GM03348 (cell line): ENCODE measurements at regions not wholly inside any gene's neighbourhood (a gene's known extent, or its start where the extent isn't known, plus 50 kb on each side); places are given as distances from the start of the nearest gene placed in this dataset.
"Not testable (repeated sequence)": the region's sequence is repeated elsewhere in the genome, so short reads cannot be mapped to it uniquely, and the experiment has no call there.

ENCODE experiments used
- DNase-seq: peaks from one replicate; pipeline ENCODE4 v3.0.0; 2012; ENCODE audit warnings: low spot score

DNA sequence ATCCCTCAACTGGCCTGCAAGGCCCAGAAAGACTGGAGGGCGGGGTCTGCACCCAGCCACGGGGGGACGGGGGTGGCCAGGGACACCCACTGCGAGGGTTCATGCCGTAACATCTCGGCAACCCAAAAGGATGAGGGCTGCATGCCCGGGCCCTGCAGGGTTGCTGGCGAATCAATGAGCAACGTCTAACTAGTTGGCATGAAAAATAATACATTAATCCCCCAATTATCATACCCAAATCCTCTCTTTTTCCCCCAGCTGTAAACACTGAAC, 232.2 kb downstream of the TUBA3C start:
- no peak for DNase-seq

GRCh38 chr13:18948664-18949488, 232.7 kb downstream of the TUBA3C start:
- no peak for DNase-seq

DNA sequence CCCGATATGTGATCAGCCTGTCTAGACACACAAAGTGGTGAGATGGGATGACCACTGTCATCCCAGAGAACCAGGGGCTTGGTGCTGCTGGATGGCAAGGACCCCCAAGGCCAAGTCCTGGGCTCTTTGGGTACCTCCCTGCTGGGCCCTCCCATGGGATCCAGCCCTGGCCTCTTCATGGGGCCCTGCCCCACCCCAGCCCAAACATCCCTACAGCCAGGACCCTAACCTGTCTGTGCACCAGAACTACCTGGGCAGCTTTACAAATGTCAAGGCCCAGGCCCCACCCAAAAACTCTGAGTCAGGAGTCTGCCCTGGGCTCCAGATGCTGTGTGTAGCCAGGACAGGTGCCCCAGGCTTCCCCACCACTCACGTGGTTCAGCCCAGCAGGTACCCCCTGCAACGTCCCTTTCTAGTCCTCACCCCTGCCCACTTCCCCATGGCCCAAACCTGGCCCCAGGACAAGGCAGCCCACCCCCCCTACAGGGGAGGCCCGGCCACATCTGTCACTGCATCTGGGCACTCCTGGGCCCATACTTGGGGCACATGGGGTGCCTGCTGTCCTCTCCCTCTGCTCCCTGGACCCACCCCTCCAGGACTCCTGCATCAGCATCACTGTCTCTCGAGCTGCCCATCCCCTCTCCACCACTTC, 233.5 kb downstream of the TUBA3C start:
- DNase-seq, result no peak

DNA sequence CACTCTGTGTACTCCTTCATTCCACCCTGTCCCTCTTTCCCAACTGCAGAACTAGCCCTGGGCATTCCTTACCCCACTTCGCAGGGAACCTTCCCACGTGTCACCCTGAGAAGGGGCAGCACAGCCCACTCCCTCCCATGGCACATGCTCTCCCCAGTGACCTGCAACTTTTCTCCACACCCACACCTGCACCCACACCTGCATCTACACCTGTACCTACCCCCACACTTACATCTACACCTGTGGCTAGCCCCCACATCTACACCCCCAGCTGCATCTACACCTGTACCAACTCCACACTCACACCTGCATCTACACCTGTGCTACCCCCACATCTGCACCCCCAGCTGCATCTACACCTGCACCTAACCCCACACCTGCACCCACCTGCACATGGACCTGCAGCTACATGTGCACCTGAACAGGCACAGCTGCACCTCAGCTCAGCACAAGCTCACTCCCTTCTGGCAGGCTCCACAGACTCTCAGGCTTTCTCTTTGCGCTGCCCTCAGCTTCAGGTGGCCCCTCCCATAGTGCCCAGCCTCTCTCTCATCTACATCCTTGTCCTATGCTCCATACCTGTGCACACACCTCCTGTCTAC, 234.1 kb downstream of the TUBA3C start:
- no peak for DNase-seq

- DNase-seq, result no peak
Observed at GRCh38 chr13:18946738-18947137, 234.9 kb downstream of the TUBA3C start.

DNA sequence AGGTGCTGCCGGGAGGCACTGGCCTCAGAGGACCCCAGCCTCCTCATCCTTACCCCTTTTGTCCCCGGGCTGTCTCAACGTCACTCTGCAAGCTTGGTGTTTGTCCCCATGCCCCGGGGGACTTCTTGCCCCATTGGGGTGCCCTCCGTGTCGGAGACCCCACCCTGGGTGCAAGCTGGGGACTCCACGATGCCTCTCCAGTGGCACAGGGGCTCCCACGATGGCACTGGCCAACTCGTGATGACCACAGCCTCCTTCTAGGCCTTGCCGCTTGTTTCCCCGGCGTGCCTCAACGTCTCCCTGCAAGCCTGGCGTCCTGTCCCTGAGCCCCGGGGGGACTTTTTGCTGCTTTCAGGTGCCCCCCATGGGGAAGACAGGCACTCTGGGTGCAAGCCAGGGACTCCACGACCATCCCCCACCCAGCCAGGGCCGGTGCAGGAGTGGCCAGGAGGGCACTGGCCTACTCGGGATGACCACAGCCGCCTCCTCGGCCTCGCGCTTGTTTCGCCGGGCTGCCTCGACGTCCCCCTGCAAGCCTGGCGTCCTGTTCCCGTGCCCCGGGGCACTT, 237.0 kb downstream of the TUBA3C start:
- DNase-seq, result no peak

- no peak for DNase-seq
Observed at GRCh38 chr13:18943721-18944391, 237.8 kb downstream of the TUBA3C start.

GRCh38 chr13:18943273-18943672, 238.4 kb downstream of the TUBA3C start:
- no peak for DNase-seq

DNA sequence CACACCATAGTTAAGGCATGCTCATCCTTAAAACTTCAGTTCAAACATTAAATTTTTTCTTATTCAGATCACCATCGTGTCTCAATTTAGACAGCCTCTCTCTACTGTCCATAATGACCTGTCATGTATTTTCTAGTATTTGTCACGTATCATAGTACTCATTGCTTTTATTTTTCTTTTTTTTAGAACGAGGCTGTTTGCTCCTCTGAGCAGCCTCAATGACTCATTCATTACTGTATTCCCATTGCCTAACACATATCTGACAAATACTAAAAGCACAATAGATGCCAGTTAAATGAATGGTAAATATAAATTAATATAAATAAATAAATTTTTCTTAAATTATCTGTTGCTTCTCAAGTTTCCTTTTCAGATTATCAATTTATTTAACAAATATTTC, 245.5 kb downstream of the TUBA3C start:
- no peak for DNase-seq

GRCh38 chr13:18921063-18921462, 260.6 kb downstream of the TUBA3C start:
- DNase-seq, result no peak

DNA sequence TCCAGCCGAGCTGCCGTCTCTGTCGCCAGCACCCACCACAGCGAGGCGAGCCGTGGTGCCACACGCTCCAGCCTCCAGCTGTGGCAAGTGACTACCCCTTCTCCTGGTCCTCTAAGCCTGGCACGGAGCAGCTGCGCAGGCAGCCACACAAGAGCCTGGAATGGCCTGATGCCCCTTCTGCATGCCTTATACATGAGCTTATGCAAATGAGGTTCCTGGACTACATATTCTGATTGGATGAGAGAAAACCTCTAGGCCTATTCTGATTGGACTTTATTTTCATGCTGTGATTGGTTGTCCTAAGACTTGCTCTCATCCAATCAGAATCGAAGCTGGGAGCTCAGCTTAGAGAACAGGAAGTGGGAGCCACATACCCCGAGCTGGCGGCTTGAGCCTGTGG, 276.5 kb downstream of the TUBA3C start:
- DNase-seq, result not testable (repeated sequence)

DNA sequence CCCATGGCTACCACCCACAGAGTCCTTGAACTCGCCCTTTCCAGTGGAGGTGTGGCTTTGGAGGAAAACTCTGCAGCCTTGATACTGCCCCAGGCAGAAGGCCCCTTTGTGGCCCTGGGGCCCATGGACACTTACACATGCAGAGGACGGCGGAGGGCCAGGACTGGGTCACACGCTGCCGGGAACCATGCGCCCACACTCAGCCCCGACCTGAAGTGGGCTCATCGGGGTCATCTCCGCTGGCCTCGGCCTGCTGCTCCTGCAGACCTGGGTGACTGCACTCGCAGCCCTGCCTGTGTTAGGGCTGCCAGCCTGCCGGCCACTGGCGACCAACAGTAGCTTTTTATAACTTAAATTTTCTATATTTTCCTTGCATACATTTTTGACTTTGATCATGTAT, 286.2 kb downstream of the TUBA3C start:
- not testable (repeated sequence) for DNase-seq

DNA sequence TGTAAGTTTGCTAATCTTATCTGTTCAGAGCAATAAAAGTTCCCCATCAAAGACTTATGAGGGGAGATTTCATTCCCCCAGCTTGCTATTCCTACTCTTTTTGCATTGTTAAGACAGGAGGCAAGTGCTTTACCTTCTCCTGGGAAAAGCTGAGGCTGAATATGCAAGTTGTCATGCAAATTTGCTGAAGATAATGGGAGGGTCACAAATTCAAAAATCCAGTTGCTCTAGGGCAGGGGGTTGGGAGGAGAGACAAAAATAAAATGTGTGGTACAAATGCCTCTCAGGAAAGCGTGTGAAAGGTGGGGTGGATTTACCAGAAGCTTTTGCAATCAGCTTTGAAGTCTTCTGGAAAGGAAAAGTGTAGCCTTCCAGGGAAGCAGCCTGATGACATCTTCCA, 290.4 kb downstream of the TUBA3C start:
- not testable (repeated sequence) for DNase-seq

- DNase-seq, result not testable (repeated sequence)
Observed at GRCh38 chr13:18874875-18875789, 306.5 kb downstream of the TUBA3C start.

DNA sequence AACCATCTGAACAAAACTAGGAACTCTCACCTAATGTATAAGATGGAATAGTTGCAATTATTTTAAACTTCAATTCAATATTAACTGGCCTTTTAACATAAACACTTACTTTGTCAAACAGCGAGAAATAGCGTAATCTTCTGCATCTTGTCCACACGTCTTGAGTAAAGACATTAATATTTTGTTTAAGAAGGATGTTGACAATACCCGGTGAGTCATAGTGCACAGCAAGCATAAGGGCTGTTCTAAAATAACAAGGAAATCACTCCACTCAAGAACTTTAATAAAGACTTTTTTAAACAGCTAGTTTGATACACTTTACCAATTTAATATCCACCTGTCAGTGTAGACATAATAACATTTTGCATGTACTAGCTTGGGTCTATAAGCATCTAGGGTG, 311.1 kb downstream of the TUBA3C start:
- not testable (repeated sequence) for DNase-seq

- DNase-seq, result not testable (repeated sequence)
Observed at GRCh38 chr13:18869365-18869764, 312.3 kb downstream of the TUBA3C start.

DNA sequence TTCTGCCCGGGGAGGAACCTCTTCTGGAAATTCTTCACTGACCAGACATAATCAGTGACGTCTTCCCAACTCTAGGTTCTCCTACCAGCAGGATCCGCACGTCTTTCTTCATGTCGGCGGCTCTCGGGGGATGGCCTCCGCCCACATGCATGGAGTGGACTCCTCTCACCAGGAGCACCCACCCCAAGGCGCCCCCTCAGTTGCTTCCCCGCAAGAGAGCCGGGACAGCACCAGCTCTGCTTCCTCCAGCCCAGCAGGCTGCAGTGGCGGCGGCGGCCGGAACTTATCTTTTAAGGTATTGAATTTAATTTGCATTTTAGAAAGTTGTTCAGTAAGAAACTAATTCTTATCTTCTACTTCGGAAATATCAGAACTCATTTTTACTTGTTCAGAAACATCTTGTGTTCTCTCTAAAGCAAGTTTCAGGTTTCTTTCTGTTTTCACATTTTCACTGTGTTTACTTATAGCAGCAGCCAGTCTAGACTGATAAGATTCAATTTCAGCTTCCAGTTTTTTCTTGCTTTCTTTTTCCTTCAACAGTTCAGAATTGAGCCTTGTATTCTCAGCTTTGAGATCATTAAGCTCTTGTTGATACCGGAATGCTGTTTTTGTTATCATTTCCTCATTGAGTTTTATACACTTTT, 343.5 kb downstream of the TUBA3C start:
- DNase-seq, result not testable (repeated sequence)

- not testable (repeated sequence) for DNase-seq
Observed at GRCh38 chr13:18837179-18837745, 344.4 kb downstream of the TUBA3C start.

DNA sequence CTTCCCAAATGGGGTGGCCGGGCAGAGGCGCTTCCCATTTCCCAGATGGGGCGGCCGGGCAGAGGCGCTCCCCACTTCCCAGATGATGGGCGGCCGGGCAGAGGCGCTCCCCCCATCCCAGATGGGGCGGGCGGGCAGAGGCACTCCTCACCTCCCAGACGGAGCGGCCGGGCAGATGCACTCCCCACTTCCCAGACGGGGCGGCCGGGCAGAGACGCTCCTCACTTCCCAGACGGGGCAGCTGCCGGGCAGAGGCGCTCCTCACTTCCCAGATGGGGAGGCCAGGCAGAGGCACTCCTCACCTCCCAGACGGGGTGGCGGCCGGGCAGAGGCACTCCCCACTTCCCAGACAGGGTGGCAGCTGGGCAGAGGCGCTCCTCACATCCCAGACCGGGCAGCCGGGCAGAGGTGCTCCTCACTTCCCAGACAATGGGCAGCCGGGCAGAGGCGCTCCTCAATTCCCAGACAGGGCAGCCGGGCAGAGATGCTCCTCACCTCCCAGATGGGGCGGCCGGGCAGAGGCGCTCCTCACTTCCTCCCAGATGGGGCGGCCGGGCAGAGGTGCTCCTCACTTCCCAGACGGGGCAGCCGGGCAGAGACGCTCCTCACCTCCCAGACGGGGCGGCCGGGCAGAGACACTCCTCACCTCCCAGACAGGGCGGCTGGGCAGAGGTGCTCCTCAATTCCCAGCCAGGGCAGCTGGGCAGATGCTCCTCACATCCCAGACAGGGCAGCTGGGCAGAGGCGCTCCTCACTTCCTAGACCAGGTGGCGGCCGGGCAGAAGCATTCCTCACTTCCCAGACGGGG, 345.0 kb downstream of the TUBA3C start:
- DNase-seq, result not testable (repeated sequence)

DNA sequence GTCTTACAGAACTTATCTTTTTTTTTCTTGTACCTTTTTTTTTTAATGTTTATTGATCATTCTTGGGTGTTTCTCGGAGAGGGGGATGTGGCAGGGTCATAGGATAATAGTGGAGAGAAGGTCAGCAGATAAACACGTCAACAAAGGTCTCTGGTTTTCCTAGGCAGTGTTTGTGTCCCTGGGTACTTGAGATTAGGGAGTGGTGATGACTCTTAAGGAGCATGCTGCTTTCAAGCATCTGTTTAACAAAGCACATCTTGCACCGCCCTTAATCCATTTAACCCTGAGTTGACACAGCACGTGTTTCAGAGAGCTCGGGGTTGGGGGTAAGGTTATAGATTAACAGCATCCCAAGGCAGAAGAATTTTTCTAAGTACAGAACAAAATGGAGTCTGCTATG, 345.9 kb downstream of the TUBA3C start:
- not testable (repeated sequence) for DNase-seq
